ENCODE measurements at regions not wholly inside any gene's neighbourhood (a gene's known extent, or its start where the extent isn't known, plus 50 kb on each side); places are given as distances from the start of the nearest gene placed in this dataset.

DNA sequence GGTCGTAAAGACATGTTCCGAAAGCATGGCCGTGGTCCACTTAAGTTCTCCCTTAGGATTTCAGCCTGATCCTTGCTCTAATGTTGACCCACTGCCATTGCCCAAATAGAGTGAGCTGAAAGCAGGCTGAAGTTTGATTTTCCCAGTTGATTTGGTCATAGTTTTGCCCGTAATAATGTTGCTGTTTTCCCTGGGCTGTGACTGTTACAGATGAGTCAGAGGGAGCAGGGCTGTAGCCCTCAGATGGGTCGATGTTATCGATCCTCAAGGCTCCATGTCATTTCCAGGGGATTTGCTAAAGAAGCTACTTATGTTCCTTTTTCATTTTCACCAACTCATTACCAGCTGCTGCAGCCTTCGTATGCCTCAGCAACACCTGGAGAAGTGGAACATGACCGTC is 169.0 kb upstream of the ZFHX3 start:
- H3K9me3 ChIP-seq (ENCODE audit: insufficient read depth, low read depth, low read length): no peaks in the 10 kb centered on the region
- H3K4me1 ChIP-seq (ENCODE audit: control insufficient read depth in 1 of 2, insufficient read depth in 2 of 2, low read length in 2 of 2): no peaks in the 10 kb centered on the region
- H3K79me1 ChIP-seq (ENCODE audit: low read length): peaks cover 3% of the 10 kb centered on the region
- H3K18ac ChIP-seq (ENCODE audit: low read length): no peak overlapping the region
- no peak for DNase-seq
- no peak overlapping the region for H3K23ac ChIP-seq (ENCODE audit: low read length)
- H3K4me3 ChIP-seq (ENCODE audit: low read depth, low read length): no peak overlapping the region
- H2BK12ac ChIP-seq (ENCODE audit: low read length): no peak overlapping the region
- no CpG with 5 or more reads among the region's 8 CpGs for whole genome bisulfite sequencing (ENCODE audit: extremely low coverage, insufficient coverage, insufficient read length)
- no peak overlapping the region for H3K4me2 ChIP-seq (ENCODE audit: low read length)
- H3K79me2 ChIP-seq (ENCODE audit: control insufficient read depth, insufficient read depth, low read length, poor library complexity): no peaks in the 10 kb centered on the region
- no peaks in the 10 kb centered on the region for H3K36me3 ChIP-seq (ENCODE audit: control insufficient read depth in 1 of 2, insufficient read depth in 2 of 2, low read length in 2 of 2)
- H3K27ac ChIP-seq (ENCODE audit: low read depth, low read length): no peak overlapping the region
- H3K27me3 ChIP-seq (ENCODE audit: insufficient read depth, low read length): no peaks in the 10 kb centered on the region
- H2BK5ac ChIP-seq (ENCODE audit: low read depth, low read length, poor library complexity): no peak overlapping the region
- no peak overlapping the region for H4K8ac ChIP-seq (ENCODE audit: low read depth, low read length)
- no peak overlapping the region for H4K12ac ChIP-seq (ENCODE audit: low read depth, low read length)
- no peak overlapping the region for H2AK5ac ChIP-seq (ENCODE audit: low read length)
- H3K9ac ChIP-seq (ENCODE audit: low read length): no peak overlapping the region
- H2BK120ac ChIP-seq (ENCODE audit: insufficient read depth, low read length, poor library complexity): no peak overlapping the region
- H3K14ac ChIP-seq (ENCODE audit: low read length): no peak overlapping the region
- no peak overlapping the region for H4K91ac ChIP-seq (ENCODE audit: low read depth, low read length)
- no peak overlapping the region for H3K4ac ChIP-seq (ENCODE audit: low read depth, low read length)
- H2AFZ ChIP-seq (ENCODE audit: insufficient read depth, low read length, poor library complexity): no peak overlapping the region

DNA sequence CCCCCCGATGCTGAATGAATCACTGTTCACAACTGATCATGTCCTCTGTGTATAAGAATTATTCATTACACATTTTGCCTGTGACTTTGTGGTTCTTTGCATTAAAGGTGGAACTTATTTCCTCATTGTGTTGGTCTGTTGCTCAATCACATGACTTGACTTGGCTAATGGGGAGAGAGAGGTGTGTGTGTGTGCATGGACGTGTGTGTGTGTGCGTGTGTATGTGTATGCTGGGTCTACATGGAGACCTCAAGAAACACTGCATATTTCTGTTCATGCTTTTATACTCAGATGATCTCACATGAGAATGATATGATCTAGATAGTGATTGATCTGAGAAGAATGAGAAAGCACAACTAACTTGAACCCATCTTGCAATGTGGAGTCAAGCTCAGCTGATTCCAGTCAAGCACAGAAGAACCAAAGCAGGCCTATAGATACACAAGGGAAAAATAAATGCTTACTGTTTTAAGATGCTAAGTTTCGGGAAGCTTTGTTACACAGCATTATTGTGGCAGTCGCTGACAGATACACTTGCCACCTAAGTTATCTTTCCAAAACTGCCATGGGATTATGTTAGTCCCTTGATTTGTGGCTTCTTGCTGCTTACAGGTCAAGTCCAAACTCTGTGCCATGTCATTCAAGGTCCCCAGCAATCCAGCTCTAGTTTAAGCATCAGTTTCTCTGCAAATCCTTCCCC is 167.9 kb upstream of the ZFHX3 start:
- Histone ChIP-seq H4K12ac (ENCODE audit: low read depth, low read length) (no peak overlapping the region), H2AFZ (ENCODE audit: insufficient read depth, low read length, poor library complexity) (no peak overlapping the region), H3K4me2 (ENCODE audit: low read length) (no peak overlapping the region), H2AK5ac (ENCODE audit: low read length) (no peak overlapping the region), H3K4ac (ENCODE audit: low read depth, low read length) (no peak overlapping the region), H3K36me3 (ENCODE audit: control insufficient read depth in 1 of 2, insufficient read depth in 2 of 2, low read length in 2 of 2) (no peaks in the 10 kb centered on the region), H3K4me3 (ENCODE audit: low read depth, low read length) (no peak overlapping the region), H3K79me1 (ENCODE audit: low read length) (peaks cover 3% of the 10 kb centered on the region), H2BK5ac (ENCODE audit: low read depth, low read length, poor library complexity) (no peak overlapping the region), H3K9me3 (ENCODE audit: insufficient read depth, low read depth, low read length) (no peaks in the 10 kb centered on the region), H2BK120ac (ENCODE audit: insufficient read depth, low read length, poor library complexity) (no peak overlapping the region), H4K8ac (ENCODE audit: low read depth, low read length) (no peak overlapping the region), H3K23ac (ENCODE audit: low read length) (no peak overlapping the region), H3K18ac (ENCODE audit: low read length) (no peak overlapping the region), H3K27ac (ENCODE audit: low read depth, low read length) (no peak overlapping the region), H3K79me2 (ENCODE audit: control insufficient read depth, insufficient read depth, low read length, poor library complexity) (no peaks in the 10 kb centered on the region), H3K14ac (ENCODE audit: low read length) (no peak overlapping the region), H3K9ac (ENCODE audit: low read length) (no peak overlapping the region), H3K4me1 (ENCODE audit: control insufficient read depth in 1 of 2, insufficient read depth in 2 of 2, low read length in 2 of 2) (no peaks in the 10 kb centered on the region), H2BK12ac (ENCODE audit: low read length) (no peak overlapping the region), H4K91ac (ENCODE audit: low read depth, low read length) (no peak overlapping the region), H3K27me3 (ENCODE audit: insufficient read depth, low read length) (no peaks in the 10 kb centered on the region)
- WGBS (ENCODE audit: extremely low coverage, insufficient coverage, insufficient read length): no CpG with 5 or more reads among the region's 5 CpGs
- no peak for DNase-seq

DNA sequence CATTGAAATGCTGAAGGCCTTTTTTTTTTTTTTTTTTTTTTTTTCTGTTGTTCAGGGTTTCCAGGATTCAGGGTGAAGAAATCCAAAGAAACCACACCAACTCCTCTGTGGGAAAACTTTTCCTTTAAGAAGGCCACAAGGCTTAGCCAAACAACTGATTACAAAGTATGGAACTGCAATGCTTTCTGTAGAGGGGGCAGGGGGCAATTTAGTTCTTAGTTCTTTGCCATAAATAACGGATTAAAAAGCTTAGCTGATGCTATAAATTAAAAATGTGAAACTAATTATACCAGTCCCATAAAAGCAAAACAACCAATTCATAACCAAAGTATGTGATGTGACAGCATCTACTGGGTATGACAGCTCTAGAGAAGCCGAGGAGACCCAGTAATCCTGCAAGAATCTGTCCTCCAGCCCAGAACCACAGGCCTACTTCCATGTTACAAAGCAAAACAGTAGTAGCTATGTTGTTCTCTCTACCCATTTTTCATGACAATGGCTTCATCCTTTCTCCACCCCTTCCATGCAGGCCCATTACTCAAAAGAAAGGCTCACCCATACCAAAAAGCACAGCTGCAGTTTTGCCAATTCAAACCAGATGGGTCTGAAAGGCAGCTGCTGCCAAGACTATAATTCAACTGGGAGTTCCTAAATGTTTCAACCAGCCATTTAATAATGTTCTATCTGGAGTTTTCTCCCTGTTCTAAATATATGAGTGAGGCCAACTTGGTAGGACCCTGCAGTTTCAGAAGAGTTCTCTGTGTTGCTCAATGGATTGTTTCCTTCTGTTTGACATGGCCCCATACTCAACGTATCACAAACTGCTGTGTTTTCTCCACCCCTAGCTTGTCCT is 167.1 kb upstream of the ZFHX3 start:
- Histone ChIP-seq H3K79me2 (ENCODE audit: control insufficient read depth, insufficient read depth, low read length, poor library complexity) (no peaks in the 10 kb centered on the region), H3K23ac (ENCODE audit: low read length) (no peak overlapping the region), H4K8ac (ENCODE audit: low read depth, low read length) (no peak overlapping the region), H3K9me3 (ENCODE audit: insufficient read depth, low read depth, low read length) (no peaks in the 10 kb centered on the region), H2AK5ac (ENCODE audit: low read length) (no peak overlapping the region), H3K27me3 (ENCODE audit: insufficient read depth, low read length) (no peaks in the 10 kb centered on the region), H4K91ac (ENCODE audit: low read depth, low read length) (no peak overlapping the region), H3K4me2 (ENCODE audit: low read length) (no peak overlapping the region), H3K14ac (ENCODE audit: low read length) (no peak overlapping the region), H2BK5ac (ENCODE audit: low read depth, low read length, poor library complexity) (no peak overlapping the region), H3K4ac (ENCODE audit: low read depth, low read length) (no peak overlapping the region), H3K4me1 (ENCODE audit: control insufficient read depth in 1 of 2, insufficient read depth in 2 of 2, low read length in 2 of 2) (no peaks in the 10 kb centered on the region), H3K9ac (ENCODE audit: low read length) (no peak overlapping the region), H3K36me3 (ENCODE audit: control insufficient read depth in 1 of 2, insufficient read depth in 2 of 2, low read length in 2 of 2) (no peaks in the 10 kb centered on the region), H2BK120ac (ENCODE audit: insufficient read depth, low read length, poor library complexity) (no peak overlapping the region), H4K12ac (ENCODE audit: low read depth, low read length) (no peak overlapping the region), H3K27ac (ENCODE audit: low read depth, low read length) (no peak overlapping the region), H3K18ac (ENCODE audit: low read length) (no peak overlapping the region), H3K79me1 (ENCODE audit: low read length) (peaks cover 3% of the 10 kb centered on the region), H3K4me3 (ENCODE audit: low read depth, low read length) (no peak overlapping the region), H2AFZ (ENCODE audit: insufficient read depth, low read length, poor library complexity) (no peak overlapping the region), H2BK12ac (ENCODE audit: low read length) (no peak overlapping the region)
- DNase-seq: peak; percentile 46 to 63
- WGBS (ENCODE audit: extremely low coverage, insufficient coverage, insufficient read length): no CpG with 5 or more reads among the region's 3 CpGs

DNA sequence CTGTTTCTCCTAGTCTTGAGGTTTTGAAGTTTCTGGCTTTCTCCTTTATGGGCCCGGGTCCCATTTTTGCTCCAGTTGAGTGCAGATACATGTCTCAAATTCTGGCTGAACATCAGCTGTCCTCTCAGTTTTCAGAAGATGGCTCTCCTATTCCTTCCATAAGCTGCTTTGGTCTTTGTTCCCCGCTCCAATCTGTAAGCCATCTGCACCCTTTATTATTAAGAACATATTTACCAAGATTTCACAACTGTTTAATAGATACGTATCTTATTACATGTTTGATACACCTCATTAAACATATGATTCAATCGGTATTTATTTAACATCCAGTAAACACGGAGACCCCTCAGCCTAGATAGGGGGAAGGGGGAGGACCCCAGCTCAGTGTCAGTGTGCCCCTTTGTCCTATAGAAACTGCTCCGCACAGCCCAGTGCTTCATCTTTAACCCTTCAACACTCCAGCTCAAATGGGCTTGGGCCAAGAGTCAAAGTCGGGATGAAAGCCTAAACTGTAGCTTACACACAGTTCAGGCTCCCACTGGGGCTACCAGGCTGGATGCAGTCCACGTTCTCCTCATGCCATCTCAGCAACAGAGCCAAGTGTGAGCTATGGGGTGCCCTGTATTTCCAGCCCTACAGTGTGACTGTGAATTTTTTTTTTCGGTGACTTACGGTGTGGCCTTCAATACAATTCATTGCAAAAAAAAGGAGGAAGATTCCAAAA is 166.0 kb upstream of the ZFHX3 start:
- Histone ChIP-seq H3K27me3 (ENCODE audit: insufficient read depth, low read length) (no peaks in the 10 kb centered on the region), H3K9me3 (ENCODE audit: insufficient read depth, low read depth, low read length) (no peaks in the 10 kb centered on the region), H3K79me2 (ENCODE audit: control insufficient read depth, insufficient read depth, low read length, poor library complexity) (no peaks in the 10 kb centered on the region), H3K36me3 (ENCODE audit: control insufficient read depth in 1 of 2, insufficient read depth in 2 of 2, low read length in 2 of 2) (no peaks in the 10 kb centered on the region), H3K4ac (ENCODE audit: low read depth, low read length) (no peak overlapping the region), H3K18ac (ENCODE audit: low read length) (no peak overlapping the region), H2AFZ (ENCODE audit: insufficient read depth, low read length, poor library complexity) (no peak overlapping the region), H3K27ac (ENCODE audit: low read depth, low read length) (no peak overlapping the region), H2AK5ac (ENCODE audit: low read length) (no peak overlapping the region), H3K9ac (ENCODE audit: low read length) (no peak overlapping the region), H3K4me2 (ENCODE audit: low read length) (no peak overlapping the region), H3K4me1 (ENCODE audit: control insufficient read depth in 1 of 2, insufficient read depth in 2 of 2, low read length in 2 of 2) (no peaks in the 10 kb centered on the region), H2BK5ac (ENCODE audit: low read depth, low read length, poor library complexity) (no peak overlapping the region), H3K14ac (ENCODE audit: low read length) (peak overlapping the region; percentile 48), H4K12ac (ENCODE audit: low read depth, low read length) (no peak overlapping the region), H3K79me1 (ENCODE audit: low read length) (peaks cover 3% of the 10 kb centered on the region), H2BK12ac (ENCODE audit: low read length) (peak overlapping the region; percentile 36), H3K4me3 (ENCODE audit: low read depth, low read length) (no peak overlapping the region), H3K23ac (ENCODE audit: low read length) (no peak overlapping the region), H4K8ac (ENCODE audit: low read depth, low read length) (no peak overlapping the region), H2BK120ac (ENCODE audit: insufficient read depth, low read length, poor library complexity) (no peak overlapping the region), H4K91ac (ENCODE audit: low read depth, low read length) (no peak overlapping the region)
- DNase-seq: no peak
- WGBS (ENCODE audit: extremely low coverage, insufficient coverage, insufficient read length): no CpG with 5 or more reads among the region's 10 CpGs
